HCT116 (cell line): ENCODE measurements at regions not wholly inside any gene's neighbourhood (a gene's known extent, or its start where the extent isn't known, plus 50 kb on each side); places are given as distances from the start of the nearest gene placed in this dataset.

Experiments used
- POLR2A ChIP-seq: IDR thresholded peaks from 2 replicates; pipeline ENCODE4 v1.7.0; 2011; ENCODE audit warnings: borderline replicate concordance; ENCODE audit not compliant: insufficient read depth, insufficient read length; ENCODE audit errors: extremely low read depth
- RAD21 ChIP-seq: IDR thresholded peaks from 2 replicates; pipeline ENCODE4 v1.6.1; 2012; ENCODE audit warnings: low read depth, mild to moderate bottlenecking
- SP1 ChIP-seq: IDR thresholded peaks from 2 replicates; pipeline ENCODE4 v1.6.1; 2012; ENCODE audit warnings: low read depth
- TF ChIP-seq, protein P1 (sequence below), 3 experiments: fragments of 200-600 bp in 1 of 3; sonication (generic) in 1 of 3; IDR thresholded peaks in 2 of 3; conservative IDR thresholded peaks in 1 of 3; 2 replicates each; pipeline ENCODE4 v1.5.1; 2012 to 2017; ENCODE audit warnings: low read depth in 2 of 3, low read length in 2 of 3, antibody characterized with exemption in 1 of 3, borderline replicate concordance in 1 of 3, control low read depth in 1 of 3, mild to moderate bottlenecking in 1 of 3, mixed read lengths in 1 of 3, mixed run types in 1 of 3, moderate library complexity in 1 of 3; ENCODE audit not compliant: insufficient read depth in 1 of 3

DNA sequence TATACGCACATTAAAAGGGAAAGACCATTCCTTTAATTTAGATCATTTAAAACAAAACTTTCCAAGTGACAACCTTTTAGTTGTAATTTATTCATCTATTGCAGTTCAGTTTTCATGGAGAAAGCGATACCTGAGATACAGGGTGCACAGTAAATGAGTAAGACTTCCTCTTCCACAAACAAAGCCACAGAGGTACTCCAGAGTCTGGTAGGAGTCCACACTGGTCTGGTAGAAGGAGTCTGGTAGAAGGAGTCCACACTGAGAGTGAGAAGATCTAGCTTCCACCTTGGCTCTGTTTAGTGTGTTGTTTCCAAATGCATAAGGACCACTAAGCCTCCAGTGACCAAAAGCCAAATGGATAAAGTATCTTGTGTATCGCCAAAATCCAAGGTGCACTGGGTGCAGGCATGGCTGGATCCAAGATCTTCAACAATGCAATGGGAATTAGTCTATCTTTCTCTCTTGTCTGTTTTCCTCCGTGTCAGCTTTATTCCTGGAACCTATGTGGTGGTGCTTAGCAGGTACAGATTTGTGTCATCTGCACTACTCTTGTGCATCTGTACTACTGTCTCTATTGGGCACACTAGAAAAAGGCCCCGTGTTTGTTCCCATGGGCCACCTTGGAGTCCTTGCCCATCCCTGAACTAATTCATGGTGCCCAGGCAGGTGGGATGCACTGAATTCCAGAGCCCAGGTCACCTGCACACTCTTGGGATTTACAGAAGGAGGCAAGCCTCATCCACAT is 331.1 kb downstream of the BCL11B start:
- TF ChIP-seq POLR2A = no peak
- TF ChIP-seq, protein P1, sequence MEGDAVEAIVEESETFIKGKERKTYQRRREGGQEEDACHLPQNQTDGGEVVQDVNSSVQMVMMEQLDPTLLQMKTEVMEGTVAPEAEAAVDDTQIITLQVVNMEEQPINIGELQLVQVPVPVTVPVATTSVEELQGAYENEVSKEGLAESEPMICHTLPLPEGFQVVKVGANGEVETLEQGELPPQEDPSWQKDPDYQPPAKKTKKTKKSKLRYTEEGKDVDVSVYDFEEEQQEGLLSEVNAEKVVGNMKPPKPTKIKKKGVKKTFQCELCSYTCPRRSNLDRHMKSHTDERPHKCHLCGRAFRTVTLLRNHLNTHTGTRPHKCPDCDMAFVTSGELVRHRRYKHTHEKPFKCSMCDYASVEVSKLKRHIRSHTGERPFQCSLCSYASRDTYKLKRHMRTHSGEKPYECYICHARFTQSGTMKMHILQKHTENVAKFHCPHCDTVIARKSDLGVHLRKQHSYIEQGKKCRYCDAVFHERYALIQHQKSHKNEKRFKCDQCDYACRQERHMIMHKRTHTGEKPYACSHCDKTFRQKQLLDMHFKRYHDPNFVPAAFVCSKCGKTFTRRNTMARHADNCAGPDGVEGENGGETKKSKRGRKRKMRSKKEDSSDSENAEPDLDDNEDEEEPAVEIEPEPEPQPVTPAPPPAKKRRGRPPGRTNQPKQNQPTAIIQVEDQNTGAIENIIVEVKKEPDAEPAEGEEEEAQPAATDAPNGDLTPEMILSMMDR (IDR thresholded peaks at IDR 0.05 in 2 of 3, conservative IDR thresholded peaks at IDR 0.05 in 1 of 3; ENCODE audit: borderline replicate concordance in 1 of 3, insufficient read depth in 1 of 3, low read depth in 2 of 3, low read length in 2 of 3) = no peak
- TF ChIP-seq SP1 = no peak
- no peak for TF ChIP-seq RAD21
